Esophagus squamous epithelium (tissue), 5 donors: ENCODE measurements at regions not wholly inside any gene's neighbourhood (a gene's known extent, or its start where the extent isn't known, plus 50 kb on each side); places are given as distances from the start of the nearest gene placed in this dataset.

Experiments
- DNase-seq: peaks from one replicate; lab custom pipeline; 2025; lab: John Stamatoyannopoulos, UW
- H3K27ac ChIP-seq, 4 donors: fragments of 200-600 bp; sonication (generic); one replicate each; pipeline ENCODE4 v1.5.1; 2016 to 2019; ENCODE audit warnings: mild to moderate bottlenecking in 1 of 4
- H3K27me3 ChIP-seq, 4 donors: fragments of 200-600 bp; sonication (generic); 1 replicate in 3 of 4; 2 replicates in 1 of 4; pipeline versions ENCODE4 v1.5.1 to v1.6.0; 2017 to 2021; ENCODE audit warnings: antibody characterized with exemption in 1 of 4
- H3K36me3 ChIP-seq, 3 donors: fragments of 200-600 bp; sonication (generic); one replicate each; pipeline ENCODE4 v1.5.1; 2016 to 2019
- H3K4me1 ChIP-seq, 3 donors: fragments of 200-600 bp; sonication (generic); one replicate each; pipeline ENCODE4 v1.5.1; 2017 to 2019
- H3K4me3 ChIP-seq, 4 donors: fragments of 200-600 bp; sonication (generic); 1 replicate in 3 of 4; 2 replicates in 1 of 4; pipeline ENCODE4 v1.5.1; 2016 to 2019; ENCODE audit warnings: mild to moderate bottlenecking in 2 of 4, moderate library complexity in 1 of 4
- H3K9me3 ChIP-seq, 3 donors: fragments of 200-600 bp; sonication (generic); one replicate each; pipeline ENCODE4 v1.5.1; 2016 to 2019
- CTCF ChIP-seq, 6 experiments: fragments of 450-650 bp in 4 of 6; fragments of 200-600 bp in 2 of 6; sonication (generic) in 2 of 6; IDR thresholded peaks; one replicate each; pipeline ENCODE4 v1.5.1; 2016 to 2019; ENCODE audit warnings: antibody characterized with exemption in 6 of 6, mild to moderate bottlenecking in 4 of 6, moderate library complexity in 4 of 6
- POLR2A ChIP-seq, 4 donors: fragments of 450-650 bp; IDR thresholded peaks; one replicate each; pipeline ENCODE4 v1.6.1; 2017; ENCODE audit warnings: antibody characterized with exemption in 4 of 4, mild to moderate bottlenecking in 4 of 4, moderate library complexity in 3 of 4
- WGBS, 2 donors: methylation state at CpG; one replicate each; pipeline ENCODE4 v1.1.5; 2018; 5-methylcytosine and 5-hydroxymethylcytosine counted together
- intact Hi-C: fragments of 100-400 bp; cut with DNase I; formaldehyde crosslinking; loops from one replicate; pipeline ENCODE4 v1.15.0; 2022
- donor health status: DM: yes; HTN: yes; CAD: no.

GRCh38 chr6:67736161-67736560, 898.9 kb upstream of the ADGRB3 start:
- intact Hi-C loops = no loop called here
- DNase-seq = no peak
- TF ChIP-seq POLR2A (IDR thresholded peaks at IDR 0.05) = no peak
- TF ChIP-seq CTCF (IDR thresholded peaks at IDR 0.05) = no peak
- Histone ChIP-seq H3K9me3 (peaks cover 0 to 16% (median 4%) of the 10 kb centered on the region in 3 donors), H3K27me3 (no peaks in the 10 kb centered on the region), H3K4me1 (no peaks in the 10 kb centered on the region), H3K4me3 (no peak overlapping the region), H3K27ac (no peak overlapping the region), H3K36me3 (no peaks in the 10 kb centered on the region)

- Histone ChIP-seq H3K27ac (no peak overlapping the region), H3K4me1 (no peaks in the 10 kb centered on the region), H3K36me3 (no peaks in the 10 kb centered on the region), H3K27me3 (no peaks in the 10 kb centered on the region), H3K4me3 (no peak overlapping the region), H3K9me3 (peaks cover 0 to 16% (median 4%) of the 10 kb centered on the region in 3 donors)
- 72 to 73% methylated on average over 1 of the region's 1 CpG for WGBS, 2 donors
- intact Hi-C loops = no loop called here
- TF ChIP-seq POLR2A (IDR thresholded peaks at IDR 0.05) (no peak), CTCF (IDR thresholded peaks at IDR 0.05) (no peak)
- no peak for DNase-seq
Observed at GRCh38 chr6:67735623-67736022, 899.5 kb upstream of the ADGRB3 start.

GRCh38 chr6:67722861-67723261, 912.2 kb upstream of the ADGRB3 start:
- 60 to 75% methylated on average over 1 to 4 of the region's 14 CpGs for WGBS, 2 donors
- no peaks in the 10 kb centered on the region for H3K36me3 ChIP-seq
- H3K27me3 ChIP-seq = no peaks in the 10 kb centered on the region
- intact Hi-C loops = no loop called here
- peaks cover 0 to 13% (median 0%) of the 10 kb centered on the region in 3 donors for H3K9me3 ChIP-seq
- TF ChIP-seq CTCF (IDR thresholded peaks at IDR 0.05) (no peak), POLR2A (IDR thresholded peaks at IDR 0.05) (no peak)
- no peak overlapping the region for H3K4me3 ChIP-seq
- DNase-seq = no peak
- no peaks in the 10 kb centered on the region for H3K4me1 ChIP-seq
- no peak overlapping the region for H3K27ac ChIP-seq

- DNase-seq = no peak
- Histone ChIP-seq H3K9me3 (peaks cover 0 to 1% (median 0%) of the 10 kb centered on the region in 3 donors), H3K36me3 (no peaks in the 10 kb centered on the region), H3K4me1 (no peaks in the 10 kb centered on the region), H3K4me3 (no peak overlapping the region), H3K27ac (no peak overlapping the region), H3K27me3 (no peaks in the 10 kb centered on the region)
- 23 to 26% methylated on average over 3 of the region's 3 CpGs for WGBS, 2 donors
- no peak for TF ChIP-seq POLR2A (IDR thresholded peaks at IDR 0.05)
- TF ChIP-seq CTCF (IDR thresholded peaks at IDR 0.05) = no peak
- intact Hi-C loops = no loop called here
Observed at GRCh38 chr6:67717281-67717680, 917.8 kb upstream of the ADGRB3 start.

- WGBS, 2 donors = 70 to 77% methylated on average over 2 of the region's 2 CpGs
- Histone ChIP-seq H3K4me1 (no peaks in the 10 kb centered on the region), H3K27ac (no peak overlapping the region), H3K4me3 (no peak overlapping the region), H3K9me3 (peaks cover 0 to 3% (median 0%) of the 10 kb centered on the region in 3 donors), H3K36me3 (no peaks in the 10 kb centered on the region), H3K27me3 (no peaks in the 10 kb centered on the region)
- intact Hi-C loops = no loop called here
- DNase-seq = no peak
- TF ChIP-seq POLR2A (IDR thresholded peaks at IDR 0.05) (no peak), CTCF (IDR thresholded peaks at IDR 0.05) (no peak)
Observed at GRCh38 chr6:67706388-67706787, 928.7 kb upstream of the ADGRB3 start.
